ENCODE measurements at regions not wholly inside any gene's neighbourhood (a gene's known extent, or its start where the extent isn't known, plus 50 kb on each side); places are given as distances from the start of the nearest gene placed in this dataset.

GRCh38 chr3:94643400-94643799 is 580.5 kb downstream of the NSUN3 start:
- no peaks in the 10 kb centered on the region for H3K23me2 ChIP-seq (ENCODE audit: low read depth, low read length)
- DNase-seq (ENCODE audit: low read depth in 1 of 2, low spot score in 2 of 2) = peak in 1 of 2 experiments; percentile 5
- no peaks in the 10 kb centered on the region for H3K36me3 ChIP-seq (ENCODE audit: control insufficient read depth in 2 of 4, insufficient read depth in 4 of 4, low read length in 3 of 4)
- no peak overlapping the region for H4K8ac ChIP-seq (ENCODE audit: extremely low read depth, insufficient read depth, low read length)
- H2BK120ac ChIP-seq (replicated peaks; ENCODE audit: low read depth, low read length) = no peak overlapping the region
- 0 out of 2 replicates have a peak overlapping the region, but pooled peaks have one; percentile 60 for H2BK5ac ChIP-seq (ENCODE audit: low read depth, low read length)
- no peak overlapping the region for H2BK15ac ChIP-seq (ENCODE audit: low read length)
- H2BK12ac ChIP-seq (ENCODE audit: low read depth, low read length) = no peak overlapping the region; the same call in 1 of the 2 replicates
- no peaks in the 10 kb centered on the region for H3K79me1 ChIP-seq (ENCODE audit: low read depth, low read length)
- no peak overlapping the region for H3K4ac ChIP-seq (replicated peaks; ENCODE audit: insufficient read length, low read depth, low read length)
- FAIRE-seq = no peak
- POLR2A ChIA-PET (ENCODE audit: partially characterized antibody) = no interaction called here
- no peak overlapping the region for H3K14ac ChIP-seq (ENCODE audit: insufficient read length)
- no peak overlapping the region; the same call in 1 of the 2 replicates for H3K18ac ChIP-seq (ENCODE audit: extremely low read depth, low read length)
- H3K79me2 ChIP-seq (ENCODE audit: control insufficient read depth in 1 of 2, insufficient read depth in 2 of 2, low read length in 2 of 2) = no peaks in the 10 kb centered on the region
- no peak overlapping the region for H3K56ac ChIP-seq (replicated peaks; ENCODE audit: insufficient read length, low read depth, low read length)
- no peak overlapping the region for H4K91ac ChIP-seq (replicated peaks; ENCODE audit: insufficient read length, low read length)
- 0 out of 7 replicates have a peak, but pooled peaks cover 0 to 2% (median 0%) of the 10 kb centered on the region in 4 experiments for H3K4me1 ChIP-seq (replicated peaks in 1 of 4; ENCODE audit: control insufficient read depth in 3 of 4, insufficient read depth in 4 of 4, low read length in 3 of 4)
- no peaks in the 10 kb centered on the region for H4K20me1 ChIP-seq (replicated peaks in 1 of 2; ENCODE audit: control insufficient read depth in 1 of 2, insufficient read depth in 2 of 2, low read length in 2 of 2)
- H3K27ac ChIP-seq (ENCODE audit: low read depth, low read length) = no peak overlapping the region; the same call in 1 of the 2 replicates
- H2AK5ac ChIP-seq (ENCODE audit: low read depth, low read length) = 0 out of 2 replicates have a peak overlapping the region, but pooled peaks have one; percentile 53
- no peak overlapping the region for H3K4me2 ChIP-seq (ENCODE audit: insufficient read depth in 1 of 2, low read depth in 2 of 2, low read length in 2 of 2)
- no peaks in the 10 kb centered on the region for H3K9me3 ChIP-seq (ENCODE audit: insufficient read depth in 2 of 2, low read depth in 1 of 2, low read length in 1 of 2)
- H3K9ac ChIP-seq (replicated peaks in 1 of 4; ENCODE audit: extremely low read depth in 1 of 4, low read depth in 3 of 4, low read length in 3 of 4) = no peak overlapping the region
- no peak overlapping the region for H3K4me3 ChIP-seq (ENCODE audit: extremely low read depth in 1 of 4, insufficient read depth in 2 of 4, low read depth in 3 of 4, low read length in 4 of 4)
- H2BK20ac ChIP-seq (ENCODE audit: low read length) = no peak overlapping the region
- peak overlapping the region; percentile 85; the same call in 1 of the 2 replicates for H2AFZ ChIP-seq (ENCODE audit: low read length)
- WGBS, 2 experiments (ENCODE audit: extremely low coverage in 1 of 2, insufficient coverage in 1 of 2, insufficient read length in 1 of 2, insufficient replicate concordance in 2 of 2, low coverage in 1 of 2, low lambda C conversion rate in 2 of 2, missing lambda C conversion rate in 1 of 2) = 81% methylated on average over 3 of the region's 3 CpGs; no CpG with 5 or more reads in 1 of the 2 experiments
- H4K5ac ChIP-seq (ENCODE audit: insufficient read length, low read depth, low read length) = no peak overlapping the region
- CTCF ChIA-PET (ENCODE audit: partially characterized antibody) = interaction anchor here (1.1 to 1.5 kb wide), 2 partner anchors 9 to 36 kb away, joined by 3 to 5 read pairs; no protein-coding TSS in a partner anchor
- no peaks in the 10 kb centered on the region for H3K27me3 ChIP-seq (replicated peaks in 1 of 4; ENCODE audit: control insufficient read depth in 3 of 4, extremely low read depth in 1 of 4, insufficient read depth in 3 of 4, low read length in 3 of 4)
- H3K23ac ChIP-seq (ENCODE audit: insufficient read length) = no peak overlapping the region
- TF ChIP-seq SP2 (IDR thresholded peaks at IDR 0.05; ENCODE audit: low read length) (no peak), NANOG (IDR thresholded peaks at IDR 0.05; ENCODE audit: insufficient read depth, low read depth, low read length, poor library complexity, severe bottlenecking) (no peak), KDM4A (IDR thresholded peaks at IDR 0.05; ENCODE audit: low read depth, low read length, severe bottlenecking) (no peak), EP300 (IDR thresholded peaks at IDR 0.05; ENCODE audit: borderline replicate concordance in 1 of 2, low read depth in 2 of 2, low read length in 2 of 2) (no peak), SIRT6 (IDR thresholded peaks at IDR 0.05; ENCODE audit: low read length) (no peak), BACH1 (IDR thresholded peaks at IDR 0.05; ENCODE audit: low read length) (peak; percentile 46; the same call in 1 of the 2 replicates), CEBPB (IDR thresholded peaks at IDR 0.05; ENCODE audit: low read depth, low read length) (no peak), JUN (IDR thresholded peaks at IDR 0.05; ENCODE audit: low read depth, low read length) (no peak), CTBP2 (IDR thresholded peaks at IDR 0.05; ENCODE audit: borderline replicate concordance, insufficient read depth, insufficient read length, low read length) (peak; percentile 52), MAFK (IDR thresholded peaks at IDR 0.05; ENCODE audit: low read depth, low read length) (peak; percentile 50; the same call in 1 of the 2 replicates), ASH2L (IDR thresholded peaks at IDR 0.05; ENCODE audit: low read length) (no peak), TEAD4 (IDR thresholded peaks at IDR 0.05; ENCODE audit: low read depth, low read length) (no peak), E2F6 (IDR thresholded peaks at IDR 0.05) (no peak), POLR2A (IDR thresholded peaks at IDR 0.05; ENCODE audit: control extremely low read depth in 1 of 2, low read depth in 2 of 2, low read length in 2 of 2) (no peak), TBP (IDR thresholded peaks at IDR 0.05; ENCODE audit: low read depth, low read length) (no peak)

All from H1 (cell line).